Neural cell (in vitro differentiated cells): ENCODE measurements at regions not wholly inside any gene's neighbourhood (a gene's known extent, or its start where the extent isn't known, plus 50 kb on each side); places are given as distances from the start of the nearest gene placed in this dataset.

Experiments
- H2AFZ ChIP-seq: fragments of 200-600, 300-800 bp; sonication (generic), shearing (Covaris generic); 2 replicates; pipeline ENCODE4 v1.6.0; 2014; ENCODE audit warnings: low read depth, mild to moderate bottlenecking, antibody characterized with exemption, low read length, moderate library complexity
- H3F3A ChIP-seq: fragments of 200-600 bp; shearing (Covaris generic); 2 replicates; pipeline ENCODE4 v1.6.1; 2016; ENCODE audit warnings: mild to moderate bottlenecking, moderate library complexity, mixed read lengths, antibody characterized with exemption, low read length; ENCODE audit not compliant: insufficient read depth, poor library complexity, severe bottlenecking
- H3K27ac ChIP-seq: fragments of 200-600, 300-800 bp; sonication (generic), shearing (Covaris generic); 2 replicates; pipeline ENCODE4 v1.5.1; 2014; ENCODE audit warnings: mild to moderate bottlenecking, low read length, moderate library complexity
- H3K27me3 ChIP-seq: fragments of 300-800, 200-600 bp; sonication (generic), shearing (Covaris generic); 2 replicates; pipeline ENCODE4 v1.6.0; 2014; ENCODE audit warnings: mild to moderate bottlenecking, low read depth, low read length, moderate library complexity; ENCODE audit not compliant: insufficient read depth
- H3K36me3 ChIP-seq: fragments of 300-800, 200-600 bp; sonication (generic), shearing (Covaris generic); 2 replicates; pipeline ENCODE4 v1.5.1; 2014; ENCODE audit warnings: mild to moderate bottlenecking, antibody characterized with exemption, low read length, moderate library complexity; ENCODE audit not compliant: insufficient read depth
- H3K4me2 ChIP-seq: fragments of 300-800, 200-600 bp; sonication (generic), shearing (Covaris generic); 2 replicates; pipeline ENCODE4 v1.6.0; 2014; ENCODE audit warnings: mild to moderate bottlenecking, low read length
- H3K4me3 ChIP-seq: fragments of 300-800, 200-600 bp; sonication (generic), shearing (Covaris generic); 2 replicates; pipeline ENCODE4 v1.5.1; 2014; ENCODE audit warnings: mild to moderate bottlenecking, low read length, moderate library complexity
- H3K79me2 ChIP-seq: fragments of 200-600 bp; shearing (Covaris generic); replicated peaks from 2 replicates; pipeline ENCODE4 v1.6.0; 2014; ENCODE audit warnings: mild to moderate bottlenecking, low read length, moderate library complexity; ENCODE audit not compliant: insufficient read depth
- H3K9ac ChIP-seq: fragments of 300-800, 200-600 bp; sonication (generic), shearing (Covaris generic); 2 replicates; pipeline ENCODE4 v1.6.1; 2016; ENCODE audit warnings: mild to moderate bottlenecking, low read length, mixed read lengths
- H3K9me2 ChIP-seq: fragments of 200-600 bp; shearing (Covaris generic); 2 replicates; pipeline ENCODE4 v1.6.1; 2016; ENCODE audit warnings: mild to moderate bottlenecking, low read length, mixed read lengths; ENCODE audit not compliant: insufficient read depth
- H3K9me3 ChIP-seq: fragments of 200-600, 300-800 bp; sonication (generic), shearing (Covaris generic); 2 replicates; pipeline ENCODE4 v1.6.1; 2016; ENCODE audit warnings: mild to moderate bottlenecking, mixed run types, low read length, moderate library complexity, mixed read lengths
- H4K20me1 ChIP-seq: fragments of 200-600 bp; shearing (Covaris generic); 2 replicates; pipeline ENCODE4 v1.6.1; 2016; ENCODE audit warnings: mild to moderate bottlenecking, mixed run types; ENCODE audit not compliant: insufficient read depth
- EP300 ChIP-seq: fragments of 450-650 bp; conservative IDR thresholded peaks from 2 replicates; pipeline ENCODE4 v1.6.1; 2014; ENCODE audit warnings: antibody characterized with exemption, mild to moderate bottlenecking, moderate library complexity; ENCODE audit not compliant: poor library complexity, severe bottlenecking
- EZH2 ChIP-seq: fragments of 200-600, 300-800 bp; shearing (Covaris generic), sonication (generic); IDR thresholded peaks from 2 replicates; pipeline ENCODE4 v1.6.1; 2014; ENCODE audit warnings: antibody characterized with exemption, low read length, borderline replicate concordance, mild to moderate bottlenecking; ENCODE audit not compliant: insufficient read depth, poor library complexity, severe bottlenecking
- MXI1 ChIP-seq: fragments of 450-650 bp; conservative IDR thresholded peaks from 2 replicates; pipeline ENCODE4 v1.6.1; 2014; ENCODE audit warnings: antibody characterized with exemption, mild to moderate bottlenecking; ENCODE audit not compliant: poor library complexity, severe bottlenecking
- POLR2AphosphoS5 ChIP-seq: IDR thresholded peaks from 2 replicates; pipeline ENCODE4 v1.6.1; 2012
- RAD21 ChIP-seq: fragments of 450-650 bp; conservative IDR thresholded peaks from 2 replicates; pipeline ENCODE4 v1.6.1; 2014; ENCODE audit warnings: antibody characterized with exemption, mild to moderate bottlenecking, moderate library complexity
- SMC3 ChIP-seq: fragments of 450-650 bp; conservative IDR thresholded peaks from 2 replicates; pipeline ENCODE4 v1.6.1; 2014; ENCODE audit warnings: antibody characterized with exemption, mild to moderate bottlenecking, moderate library complexity; ENCODE audit not compliant: poor library complexity
- TAF1 ChIP-seq: IDR thresholded peaks from 2 replicates; pipeline ENCODE4 v1.6.1; 2012; ENCODE audit warnings: low read depth
- TF ChIP-seq, protein P1 (sequence below): IDR thresholded peaks from 2 replicates; pipeline ENCODE4 v1.6.1; 2012; ENCODE audit warnings: borderline replicate concordance
- TF ChIP-seq, protein P2 (sequence below): fragments of 450-650 bp; IDR thresholded peaks from 2 replicates; pipeline ENCODE4 v1.5.1; 2014; ENCODE audit warnings: antibody characterized with exemption, mild to moderate bottlenecking, moderate library complexity; ENCODE audit not compliant: poor library complexity, severe bottlenecking

GRCh38 chr10:64130152-64130551 is 609.0 kb downstream of the REEP3 start:
- Histone ChIP-seq H2AFZ (no peak overlapping the region), H3K27me3 (no peaks in the 10 kb centered on the region), H3F3A (no peaks in the 10 kb centered on the region), H3K4me2 (no peak overlapping the region), H3K9me2 (no peaks in the 10 kb centered on the region), H3K27ac (no peak overlapping the region), H3K36me3 (no peaks in the 10 kb centered on the region), H3K9ac (no peak overlapping the region), H3K9me3 (no peaks in the 10 kb centered on the region), H4K20me1 (no peaks in the 10 kb centered on the region), H3K4me3 (no peak overlapping the region), H3K79me2 (no peaks in the 10 kb centered on the region)
- TF ChIP-seq MXI1: no peak
- TF ChIP-seq, protein P1, sequence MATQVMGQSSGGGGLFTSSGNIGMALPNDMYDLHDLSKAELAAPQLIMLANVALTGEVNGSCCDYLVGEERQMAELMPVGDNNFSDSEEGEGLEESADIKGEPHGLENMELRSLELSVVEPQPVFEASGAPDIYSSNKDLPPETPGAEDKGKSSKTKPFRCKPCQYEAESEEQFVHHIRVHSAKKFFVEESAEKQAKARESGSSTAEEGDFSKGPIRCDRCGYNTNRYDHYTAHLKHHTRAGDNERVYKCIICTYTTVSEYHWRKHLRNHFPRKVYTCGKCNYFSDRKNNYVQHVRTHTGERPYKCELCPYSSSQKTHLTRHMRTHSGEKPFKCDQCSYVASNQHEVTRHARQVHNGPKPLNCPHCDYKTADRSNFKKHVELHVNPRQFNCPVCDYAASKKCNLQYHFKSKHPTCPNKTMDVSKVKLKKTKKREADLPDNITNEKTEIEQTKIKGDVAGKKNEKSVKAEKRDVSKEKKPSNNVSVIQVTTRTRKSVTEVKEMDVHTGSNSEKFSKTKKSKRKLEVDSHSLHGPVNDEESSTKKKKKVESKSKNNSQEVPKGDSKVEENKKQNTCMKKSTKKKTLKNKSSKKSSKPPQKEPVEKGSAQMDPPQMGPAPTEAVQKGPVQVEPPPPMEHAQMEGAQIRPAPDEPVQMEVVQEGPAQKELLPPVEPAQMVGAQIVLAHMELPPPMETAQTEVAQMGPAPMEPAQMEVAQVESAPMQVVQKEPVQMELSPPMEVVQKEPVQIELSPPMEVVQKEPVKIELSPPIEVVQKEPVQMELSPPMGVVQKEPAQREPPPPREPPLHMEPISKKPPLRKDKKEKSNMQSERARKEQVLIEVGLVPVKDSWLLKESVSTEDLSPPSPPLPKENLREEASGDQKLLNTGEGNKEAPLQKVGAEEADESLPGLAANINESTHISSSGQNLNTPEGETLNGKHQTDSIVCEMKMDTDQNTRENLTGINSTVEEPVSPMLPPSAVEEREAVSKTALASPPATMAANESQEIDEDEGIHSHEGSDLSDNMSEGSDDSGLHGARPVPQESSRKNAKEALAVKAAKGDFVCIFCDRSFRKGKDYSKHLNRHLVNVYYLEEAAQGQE: no peak
- TF ChIP-seq, protein P2, sequence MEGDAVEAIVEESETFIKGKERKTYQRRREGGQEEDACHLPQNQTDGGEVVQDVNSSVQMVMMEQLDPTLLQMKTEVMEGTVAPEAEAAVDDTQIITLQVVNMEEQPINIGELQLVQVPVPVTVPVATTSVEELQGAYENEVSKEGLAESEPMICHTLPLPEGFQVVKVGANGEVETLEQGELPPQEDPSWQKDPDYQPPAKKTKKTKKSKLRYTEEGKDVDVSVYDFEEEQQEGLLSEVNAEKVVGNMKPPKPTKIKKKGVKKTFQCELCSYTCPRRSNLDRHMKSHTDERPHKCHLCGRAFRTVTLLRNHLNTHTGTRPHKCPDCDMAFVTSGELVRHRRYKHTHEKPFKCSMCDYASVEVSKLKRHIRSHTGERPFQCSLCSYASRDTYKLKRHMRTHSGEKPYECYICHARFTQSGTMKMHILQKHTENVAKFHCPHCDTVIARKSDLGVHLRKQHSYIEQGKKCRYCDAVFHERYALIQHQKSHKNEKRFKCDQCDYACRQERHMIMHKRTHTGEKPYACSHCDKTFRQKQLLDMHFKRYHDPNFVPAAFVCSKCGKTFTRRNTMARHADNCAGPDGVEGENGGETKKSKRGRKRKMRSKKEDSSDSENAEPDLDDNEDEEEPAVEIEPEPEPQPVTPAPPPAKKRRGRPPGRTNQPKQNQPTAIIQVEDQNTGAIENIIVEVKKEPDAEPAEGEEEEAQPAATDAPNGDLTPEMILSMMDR: no peak
- TF ChIP-seq RAD21: no peak
- TF ChIP-seq POLR2AphosphoS5: no peak
- no peak for TF ChIP-seq TAF1
- TF ChIP-seq EZH2: no peak
- TF ChIP-seq EP300: no peak
- no peak for TF ChIP-seq SMC3

DNA sequence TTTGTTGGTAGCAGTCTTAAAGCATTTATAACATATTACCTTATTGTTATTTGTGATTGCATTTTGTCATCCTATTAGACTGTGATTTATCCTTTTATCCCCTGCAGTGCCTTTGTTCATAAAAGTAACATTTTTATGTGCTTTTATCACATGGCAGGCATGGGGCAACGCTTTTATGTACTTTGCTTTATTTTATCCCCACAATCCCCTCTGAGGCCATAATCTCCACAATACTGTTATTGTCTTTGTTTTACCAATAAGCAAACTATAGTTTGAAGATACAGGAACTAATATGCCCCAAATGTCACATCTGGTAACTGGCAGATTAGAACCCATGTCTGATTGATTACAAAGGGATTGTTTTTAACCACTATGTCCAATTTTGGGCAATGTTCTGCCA is 613.5 kb downstream of the REEP3 start:
- no peaks in the 10 kb centered on the region for H3F3A ChIP-seq
- TF ChIP-seq POLR2AphosphoS5: no peak
- TF ChIP-seq, protein P1: no peak
- no peak for TF ChIP-seq EZH2
- no peak for TF ChIP-seq EP300
- no peak for TF ChIP-seq TAF1
- no peak for TF ChIP-seq SMC3
- no peak for TF ChIP-seq RAD21
- TF ChIP-seq MXI1: no peak
- TF ChIP-seq, protein P2: no peak

More for the DNA sequence above, 613.5 kb downstream of the REEP3 start:
- Histone ChIP-seq H3K79me2 (no peaks in the 10 kb centered on the region), H3K9ac (no peak overlapping the region), H3K4me3 (no peak overlapping the region), H3K27ac (no peak overlapping the region), H3K27me3 (no peaks in the 10 kb centered on the region), H3K9me3 (no peaks in the 10 kb centered on the region), H3K9me2 (no peaks in the 10 kb centered on the region), H3K4me2 (no peak overlapping the region), H4K20me1 (no peaks in the 10 kb centered on the region), H2AFZ (no peak overlapping the region), H3K36me3 (no peaks in the 10 kb centered on the region)
